ENCODE measurements at regions not wholly inside any gene's neighbourhood (a gene's known extent, or its start where the extent isn't known, plus 50 kb on each side); places are given as distances from the start of the nearest gene placed in this dataset.
"Not testable (repeated sequence)": the region's sequence is repeated elsewhere in the genome, so short reads cannot be mapped to it uniquely, and the experiment has no call there.

GRCh38 chr5:86557920-86558319, 59.8 kb upstream of the COX7C start:
- in situ Hi-C loops (cut with MboI; ENCODE audit: low pct_ligation_motif_present in 1 of 4, low pct_unique_long_range_greater_than_20kb in 1 of 4, low sequenced_read_pairs in 3 of 4): no loop called here
- no peaks in the 10 kb centered on the region for H3K9me3 ChIP-seq
- H3K27me3 ChIP-seq: no peaks in the 10 kb centered on the region

DNA sequence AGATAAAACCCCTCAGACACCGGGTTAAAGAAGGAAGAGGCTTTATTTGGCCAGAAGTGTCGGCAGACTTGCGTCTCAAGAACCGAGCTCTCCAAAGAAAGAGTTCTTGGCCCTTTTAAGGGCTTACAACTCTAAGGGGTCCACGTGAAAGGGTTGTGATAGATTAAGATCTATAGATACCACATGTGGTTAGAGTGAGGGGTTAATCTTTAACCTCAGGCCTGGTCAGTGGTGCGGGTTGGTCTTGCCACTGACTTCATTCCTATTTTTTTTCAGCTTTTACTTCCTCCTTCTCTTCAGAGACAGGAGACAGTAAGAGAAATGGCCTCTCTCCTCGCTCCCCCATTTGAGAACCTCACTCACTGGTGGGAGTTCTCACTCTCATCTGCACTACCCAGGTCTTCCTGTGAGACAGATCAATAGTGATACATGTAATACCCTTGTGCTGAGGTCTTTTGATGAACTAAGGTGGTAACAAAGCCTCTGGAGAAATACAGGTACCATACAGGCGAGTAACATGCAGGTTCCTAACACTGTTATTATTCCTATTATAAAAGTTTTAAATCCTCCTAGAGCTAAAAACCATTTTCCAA, 52.4 kb upstream of the COX7C start:
- Histone ChIP-seq H3K36me3 (no peaks in the 10 kb centered on the region), H3K4me1 (no peaks in the 10 kb centered on the region), H3K27me3 (no peaks in the 10 kb centered on the region), H3K4me3 (no peak overlapping the region), H3K27ac (no peak overlapping the region), H3K9me3 (no peaks in the 10 kb centered on the region)
- DNase-seq: no peak
- intact Hi-C loops (cut with DNase I; ENCODE audit: low total_unique reads): no loop called here
- in situ Hi-C loops (cut with MboI; ENCODE audit: low pct_ligation_motif_present in 1 of 4, low pct_unique_long_range_greater_than_20kb in 1 of 4, low sequenced_read_pairs in 3 of 4): no loop called here
- 71 to 79% methylated on average over 4 to 8 of the region's 8 CpGs for WGBS, 2 donors (ENCODE audit: low coverage in 1 of 2)
- TF ChIP-seq POLR2AphosphoS5 (IDR thresholded peaks at IDR 0.05) (no peak), POLR2A (IDR thresholded peaks at IDR 0.05) (no peak), CTCF (IDR thresholded peaks at IDR 0.05) (no peak), EP300 (IDR thresholded peaks at IDR 0.05; ENCODE audit: low read depth) (no peak)

More at GRCh38 chr5:86557920-86558319, 59.8 kb upstream of the COX7C start:
- intact Hi-C loops (cut with DNase I; ENCODE audit: low total_unique reads): no loop called here
- no peak overlapping the region for H3K4me3 ChIP-seq
- H3K36me3 ChIP-seq: no peaks in the 10 kb centered on the region
- DNase-seq: no peak
- TF ChIP-seq CTCF (IDR thresholded peaks at IDR 0.05) (no peak), EP300 (IDR thresholded peaks at IDR 0.05; ENCODE audit: low read depth) (no peak), POLR2A (IDR thresholded peaks at IDR 0.05) (no peak), POLR2AphosphoS5 (IDR thresholded peaks at IDR 0.05) (no peak)
- H3K27ac ChIP-seq: no peak overlapping the region
- H3K4me1 ChIP-seq: no peaks in the 10 kb centered on the region

DNA sequence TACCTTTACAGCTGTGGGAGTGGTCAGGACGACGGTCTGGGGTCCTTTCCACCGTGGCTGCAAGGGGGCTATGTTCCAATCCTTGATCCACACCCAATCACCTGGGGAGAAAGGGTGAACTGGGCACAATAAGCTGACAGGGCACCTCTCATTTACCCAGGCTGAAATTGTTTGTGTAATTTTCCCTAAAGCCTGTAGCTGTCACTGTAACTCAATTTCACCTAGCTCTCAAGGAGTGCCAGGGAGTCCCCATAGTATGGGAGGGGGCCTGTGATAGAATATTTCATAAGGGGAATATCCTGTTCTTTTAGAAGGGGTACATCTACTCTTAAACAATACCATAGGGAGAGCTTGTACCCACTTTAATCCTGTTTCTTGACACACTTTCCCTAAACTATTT, 51.7 kb upstream of the COX7C start:
- H3K27ac ChIP-seq; H3K27me3 ChIP-seq; H3K4me1 ChIP-seq; H3K9me3 ChIP-seq; DNase-seq; H3K4me3 ChIP-seq; intact Hi-C loops (cut with DNase I; ENCODE audit: low total_unique reads); H3K36me3 ChIP-seq; in situ Hi-C loops (cut with MboI; ENCODE audit: low pct_ligation_motif_present in 1 of 4, low pct_unique_long_range_greater_than_20kb in 1 of 4, low sequenced_read_pairs in 3 of 4): not testable (repeated sequence)
- 60 to 71% methylated on average over 1 to 3 of the region's 3 CpGs for WGBS, 2 donors (ENCODE audit: low coverage in 1 of 2)

Small RNA genes lying in the stretch of these regions (small RNA-seq; reads per million reads assigned to genes)
- 0 reads per million in 4 donors for gene RBBP4P6

Data from transverse colon (tissue), 4 donors.